IPS DF 4.7 (cell line): ENCODE measurements at regions not wholly inside any gene's neighbourhood (a gene's known extent, or its start where the extent isn't known, plus 50 kb on each side); places are given as distances from the start of the nearest gene placed in this dataset.
"Not testable (repeated sequence)": the region's sequence is repeated elsewhere in the genome, so short reads cannot be mapped to it uniquely, and the experiment has no call there.

Experiments used
- DNase-seq: peaks from one replicate; pipeline ENCODE4 v3.0.0-alpha.2; 2013; ENCODE audit warnings: low spot score; ENCODE audit errors: extremely low read depth

DNA sequence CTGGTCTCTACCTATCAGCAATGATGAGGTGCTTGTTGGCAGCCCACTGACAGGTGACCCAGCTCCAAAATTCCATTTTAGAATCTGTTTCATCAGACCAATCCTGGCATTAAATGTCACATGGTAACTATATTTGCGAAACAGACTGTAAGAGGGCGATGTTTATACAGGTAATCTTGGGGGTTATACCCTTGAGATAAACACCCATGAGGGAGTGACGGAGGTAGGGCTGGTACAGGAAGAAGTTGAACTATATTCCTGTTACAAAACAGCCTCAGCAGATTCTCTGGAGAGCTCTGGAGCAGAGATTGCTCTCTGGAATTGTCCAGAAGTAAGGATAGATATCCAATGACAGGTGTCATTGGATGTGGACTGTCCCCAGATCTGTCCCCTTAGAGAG, 444.8 kb upstream of the DPP6 start:
- no peak for DNase-seq

DNA sequence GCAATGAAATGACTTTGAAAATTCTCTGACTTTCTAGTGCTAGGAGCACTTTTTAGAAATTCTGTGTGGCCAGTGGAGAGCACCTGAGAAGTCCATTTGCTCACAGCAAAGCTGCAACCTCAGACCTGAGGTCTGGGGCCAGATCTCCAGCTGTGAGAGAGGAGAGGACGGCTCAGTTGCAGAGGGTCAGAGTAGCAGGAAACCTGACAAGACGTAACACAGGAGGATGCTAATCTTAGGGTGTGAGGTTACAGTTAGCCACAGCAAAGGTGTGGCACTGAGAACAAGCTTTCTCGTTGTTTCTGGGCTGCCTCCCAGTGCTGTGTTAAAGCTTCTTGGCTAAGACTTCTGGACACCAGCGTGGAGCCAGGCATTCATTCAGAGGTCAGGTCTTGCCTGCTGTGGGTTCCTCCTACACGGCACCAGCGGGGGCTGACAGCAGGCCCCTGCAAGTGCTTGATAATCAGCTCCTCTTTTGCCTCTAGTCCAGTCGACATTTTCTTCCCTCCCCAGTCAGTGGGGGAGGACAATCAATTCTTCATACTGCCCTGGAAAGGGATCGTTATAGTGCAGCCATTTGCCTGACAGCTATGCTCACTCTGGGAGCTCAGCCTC, 435.4 kb upstream of the DPP6 start:
- no peak for DNase-seq

GRCh38 chr7:153627323-153627722, 424.9 kb upstream of the DPP6 start:
- DNase-seq: no peak

GRCh38 chr7:153628406-153628805, 423.8 kb upstream of the DPP6 start:
- no peak for DNase-seq

DNA sequence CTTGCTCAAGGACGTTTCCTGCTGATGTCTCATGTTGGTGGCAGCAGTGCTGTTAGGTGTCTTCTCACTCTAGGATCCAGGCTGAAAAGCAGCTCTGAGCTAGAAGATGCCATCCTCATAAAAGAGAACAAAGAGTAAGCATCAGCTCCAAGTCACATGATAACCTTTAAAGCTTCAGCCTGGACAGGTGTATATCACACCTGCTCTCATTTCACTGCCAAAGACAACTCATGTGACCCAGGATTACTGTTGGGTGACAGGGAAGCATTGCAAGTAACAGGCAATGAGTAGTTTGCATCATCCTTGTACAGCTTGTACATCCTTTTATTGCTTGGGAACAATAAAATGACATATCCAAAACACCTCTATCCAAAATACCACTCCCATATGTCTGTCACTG, 423.4 kb upstream of the DPP6 start:
- DNase-seq: no peak

DNA sequence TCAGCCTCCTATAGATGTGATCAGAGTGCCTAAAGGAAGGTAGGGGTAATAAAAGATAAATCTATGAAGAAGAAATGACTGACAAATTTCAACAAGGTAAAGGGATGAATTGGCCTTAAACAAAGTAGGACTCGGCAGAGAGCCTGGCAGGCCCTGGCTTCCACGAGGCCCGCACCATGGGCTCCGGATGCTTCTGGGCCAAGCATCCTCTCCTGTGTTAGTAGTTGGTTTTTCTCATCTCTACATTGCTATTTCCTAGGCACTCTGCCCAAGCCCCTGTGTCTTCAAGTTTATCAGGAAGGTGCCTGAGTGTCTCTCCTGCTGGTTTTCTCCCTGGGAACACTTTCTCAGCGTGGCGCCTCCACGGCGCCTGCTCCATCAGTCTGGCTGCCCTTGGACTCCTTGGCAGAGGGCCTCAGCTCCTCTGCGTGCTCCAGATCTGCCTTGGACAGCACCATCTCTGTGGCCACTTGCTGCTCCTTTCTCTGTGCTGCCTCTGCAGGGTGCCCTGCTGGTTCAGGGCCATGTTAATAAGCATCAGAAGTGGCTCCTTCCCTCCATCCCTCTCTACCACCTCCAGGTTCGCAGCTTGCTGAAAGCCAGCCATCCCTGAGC, 413.3 kb upstream of the DPP6 start:
- DNase-seq: no peak

- no peak for DNase-seq
Measured at GRCh38 chr7:153640586-153640985, 411.6 kb upstream of the DPP6 start.

- DNase-seq: no peak
Measured at GRCh38 chr7:153641199-153641598, 411.0 kb upstream of the DPP6 start.

GRCh38 chr7:153642989-153643388, 409.2 kb upstream of the DPP6 start:
- no peak for DNase-seq

DNA sequence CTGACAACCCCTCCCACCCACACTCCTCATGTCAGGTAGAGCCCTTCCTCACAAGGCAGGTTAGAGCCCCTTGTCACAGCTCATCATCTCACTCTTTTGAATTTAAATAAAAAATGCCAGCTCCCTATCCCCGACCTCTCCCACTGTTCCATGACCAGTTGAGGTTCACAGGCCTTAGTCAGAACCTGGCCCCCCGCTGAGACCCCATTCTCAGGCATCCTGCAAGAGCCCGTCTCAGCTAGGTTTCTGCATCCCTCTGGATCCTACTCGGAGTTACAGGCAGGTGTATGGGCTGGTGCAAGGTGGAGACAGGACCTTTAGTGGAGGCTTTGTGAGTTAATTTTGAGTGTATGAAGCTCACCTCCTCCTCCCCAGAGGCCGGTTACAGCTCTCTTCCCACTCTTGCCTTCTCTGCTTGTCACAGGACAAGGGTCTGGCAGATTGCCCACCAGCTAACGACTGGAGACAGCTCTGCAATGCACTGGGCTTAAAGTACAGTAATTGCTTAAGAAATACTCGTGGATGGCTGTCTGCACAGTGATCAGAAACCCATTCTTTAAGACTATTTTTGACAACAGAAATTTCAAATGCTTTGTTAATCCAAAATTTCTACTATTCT, 394.9 kb upstream of the DPP6 start:
- DNase-seq: no peak

- DNase-seq: no peak
Measured at GRCh38 chr7:153675131-153675530, 377.1 kb upstream of the DPP6 start.

GRCh38 chr7:153682628-153683027, 369.6 kb upstream of the DPP6 start:
- no peak for DNase-seq

- no peak for DNase-seq
Measured at GRCh38 chr7:153696242-153696641, 356.0 kb upstream of the DPP6 start.

DNA sequence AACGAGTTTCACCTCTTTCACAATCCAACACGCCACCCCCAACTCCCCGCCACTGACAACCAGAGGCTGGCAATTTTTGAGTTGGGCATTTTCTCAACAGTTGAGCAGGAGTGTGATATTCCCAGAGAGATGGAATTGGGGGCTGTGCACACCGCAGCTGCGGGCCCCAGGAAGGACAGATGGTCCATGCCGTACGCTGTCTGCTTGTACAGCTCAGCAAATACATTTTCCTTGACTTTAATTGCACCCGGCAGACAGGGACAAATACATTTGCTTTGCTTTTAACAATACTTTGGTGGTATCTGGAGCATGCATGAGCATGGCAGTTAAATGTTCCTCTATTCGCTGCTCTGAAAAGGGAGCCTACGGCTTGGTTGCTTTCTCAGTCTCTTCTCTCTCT, 354.2 kb upstream of the DPP6 start:
- DNase-seq: no peak

DNA sequence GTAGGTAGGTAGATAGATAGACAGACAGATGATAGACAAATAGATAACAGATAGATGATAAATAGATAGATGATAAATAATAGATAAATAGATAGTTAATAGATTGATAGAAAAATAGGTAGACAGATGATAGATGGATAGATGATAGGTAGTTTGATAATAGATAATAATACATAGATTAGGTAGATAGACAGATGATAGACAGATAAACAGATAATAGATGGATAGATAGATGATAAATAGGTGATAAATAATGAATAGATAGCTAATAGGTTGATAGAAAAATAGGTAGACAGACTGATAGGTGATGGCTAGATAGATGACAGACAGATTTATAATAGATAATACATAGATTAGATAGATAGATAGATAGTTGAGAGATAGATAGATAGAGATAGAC, 350.5 kb upstream of the DPP6 start:
- no peak for DNase-seq

GRCh38 chr7:153723892-153724291, 328.3 kb upstream of the DPP6 start:
- not testable (repeated sequence) for DNase-seq

DNA sequence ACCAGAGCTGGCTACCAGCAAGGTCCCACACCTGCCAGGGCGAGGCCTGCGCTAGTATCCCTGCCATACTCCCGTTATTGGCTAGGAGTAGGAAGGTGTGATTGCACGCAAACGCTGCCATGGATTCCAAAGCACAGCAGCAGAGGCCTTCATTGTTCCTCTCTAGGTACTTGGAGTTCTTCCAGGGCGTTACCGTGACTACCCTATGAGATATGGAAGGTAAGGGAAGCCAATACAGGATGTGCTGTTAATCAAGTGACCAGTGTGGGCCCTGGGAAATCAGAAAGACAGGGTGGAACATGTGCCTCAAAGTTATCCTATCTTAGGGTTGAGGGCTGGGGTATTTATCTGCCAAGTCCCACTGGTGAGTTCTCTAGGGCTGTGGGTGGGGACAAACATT, 320.7 kb upstream of the DPP6 start:
- not testable (repeated sequence) for DNase-seq

GRCh38 chr7:153743434-153743833, 308.8 kb upstream of the DPP6 start:
- DNase-seq: not testable (repeated sequence)

GRCh38 chr7:153747969-153748368, 304.2 kb upstream of the DPP6 start:
- not testable (repeated sequence) for DNase-seq

DNA sequence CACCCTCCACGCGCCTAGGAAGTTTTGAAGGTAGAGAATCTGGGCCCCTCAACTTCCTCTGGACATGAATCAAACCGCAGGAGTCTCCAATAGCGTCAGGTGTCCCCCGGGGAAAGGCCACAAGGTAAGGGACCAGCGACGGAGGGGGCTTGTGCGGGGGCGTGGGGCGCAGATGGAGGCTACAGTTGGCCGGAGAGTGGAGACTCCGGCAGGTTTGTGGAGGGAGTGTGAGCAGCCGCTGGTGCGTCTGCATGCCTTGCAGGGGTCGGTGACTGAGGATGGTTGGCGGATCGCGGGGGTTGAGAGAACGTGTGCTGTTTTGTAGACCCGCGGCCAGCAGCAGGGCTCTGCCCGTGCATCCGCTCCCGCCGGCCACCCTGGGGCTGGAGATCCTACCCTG, 303.3 kb upstream of the DPP6 start:
- DNase-seq: not testable (repeated sequence)

DNA sequence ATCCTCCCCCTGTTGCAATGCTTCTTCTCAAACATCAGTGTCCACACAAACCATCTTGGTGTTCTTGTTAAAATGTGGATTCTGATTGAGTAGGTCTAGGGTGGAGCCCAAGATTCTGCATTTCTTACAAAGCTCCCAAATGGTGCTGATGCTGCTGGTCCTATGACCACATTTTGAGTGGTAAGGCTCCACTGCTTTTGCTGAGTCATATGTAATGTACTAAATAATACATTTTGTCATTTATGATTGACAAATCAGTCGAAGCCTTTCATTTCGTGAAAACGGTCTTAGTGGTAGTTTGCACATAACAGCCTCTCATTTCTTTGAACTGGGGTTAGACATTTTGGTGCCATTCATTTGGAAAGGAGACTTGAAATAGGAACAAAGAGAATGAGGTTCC, 286.3 kb upstream of the DPP6 start:
- DNase-seq: not testable (repeated sequence)

DNA sequence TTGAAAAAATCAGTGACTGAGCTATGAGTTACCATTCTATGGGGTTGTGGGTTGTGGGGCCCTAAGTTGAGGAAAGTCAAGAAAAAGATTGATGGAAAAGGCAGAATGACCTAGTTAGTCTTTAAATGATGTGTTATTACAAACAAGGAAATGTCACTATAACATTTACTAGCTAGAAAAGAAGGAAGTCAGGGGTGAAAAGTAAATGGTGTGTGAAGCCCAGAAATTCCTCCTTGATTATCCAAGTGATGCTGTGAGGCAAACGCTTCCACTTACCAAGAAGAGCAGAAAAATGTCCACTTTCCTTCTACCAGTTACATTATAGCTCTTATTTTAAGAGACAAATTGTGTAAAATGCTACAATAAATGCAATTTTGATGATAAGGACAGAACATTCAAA, 285.3 kb upstream of the DPP6 start:
- not testable (repeated sequence) for DNase-seq

DNA sequence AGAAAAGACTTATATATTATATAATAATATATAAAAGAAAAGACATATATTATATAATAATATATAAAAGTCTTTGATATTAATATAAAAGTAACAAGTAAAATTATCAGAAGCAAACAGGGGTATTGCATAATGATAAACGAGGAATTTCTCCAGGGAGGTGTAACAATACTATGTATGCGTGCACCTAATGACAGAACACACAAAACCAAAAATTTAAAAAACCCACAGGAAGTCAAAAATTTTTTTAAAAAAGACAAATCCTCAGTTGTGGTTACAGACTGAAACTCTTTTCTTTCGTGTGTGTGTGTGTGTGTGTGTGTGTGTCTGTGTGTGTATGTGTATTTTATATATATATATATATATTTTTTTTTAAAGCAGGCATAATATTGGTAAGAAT, 279.2 kb upstream of the DPP6 start:
- DNase-seq: no peak
